HL-60 (cell line): ENCODE measurements at regions not wholly inside any gene's neighbourhood (a gene's known extent, or its start where the extent isn't known, plus 50 kb on each side); places are given as distances from the start of the nearest gene placed in this dataset.

Experiments used
- DNase-seq, 2 experiments: peaks; one replicate each; pipeline ENCODE4 v3.0.0-alpha.2; 2010 to 2020; ENCODE audit warnings: low read depth in 1 of 2, low spot score in 1 of 2
- H3K27ac ChIP-seq: fragments of 250-450 bp; sonication (Bioruptor Pico); replicated peaks from 2 replicates; pipeline ENCODE4 v1.5.1; 2020; ENCODE audit warnings: mild to moderate bottlenecking, moderate library complexity
- H3K27me3 ChIP-seq: fragments of 250-450 bp; sonication (Bioruptor Pico); 2 replicates; pipeline ENCODE4 v1.5.1; 2021; ENCODE audit warnings: mild to moderate bottlenecking, moderate library complexity; ENCODE audit not compliant: insufficient read depth, poor library complexity, severe bottlenecking
- H3K4me3 ChIP-seq: replicated peaks from 2 replicates; pipeline ENCODE4 v1.5.1; 2011; ENCODE audit warnings: mild to moderate bottlenecking, control low read depth, low read length; ENCODE audit not compliant: insufficient read depth
- GABPA ChIP-seq: IDR thresholded peaks from 2 replicates; pipeline ENCODE4 v1.6.1; 2012; ENCODE audit warnings: low read depth
- POLR2AphosphoS5 ChIP-seq: IDR thresholded peaks from 2 replicates; pipeline ENCODE4 v1.6.1; 2012; ENCODE audit warnings: low read depth
- REST ChIP-seq: IDR thresholded peaks from 2 replicates; pipeline ENCODE4 v1.6.1; 2012; ENCODE audit warnings: low read depth; ENCODE audit not compliant: insufficient replicate concordance
- SPI1 ChIP-seq: IDR thresholded peaks from 2 replicates; pipeline ENCODE4 v1.6.1; 2012; ENCODE audit warnings: low read depth, mild to moderate bottlenecking, borderline replicate concordance
- TF ChIP-seq, protein P1 (sequence below): IDR thresholded peaks from one replicate; pipeline ENCODE4 v1.5.1; 2011; ENCODE audit warnings: low read length, control low read depth, inconsistent platforms; ENCODE audit not compliant: insufficient read depth

DNA sequence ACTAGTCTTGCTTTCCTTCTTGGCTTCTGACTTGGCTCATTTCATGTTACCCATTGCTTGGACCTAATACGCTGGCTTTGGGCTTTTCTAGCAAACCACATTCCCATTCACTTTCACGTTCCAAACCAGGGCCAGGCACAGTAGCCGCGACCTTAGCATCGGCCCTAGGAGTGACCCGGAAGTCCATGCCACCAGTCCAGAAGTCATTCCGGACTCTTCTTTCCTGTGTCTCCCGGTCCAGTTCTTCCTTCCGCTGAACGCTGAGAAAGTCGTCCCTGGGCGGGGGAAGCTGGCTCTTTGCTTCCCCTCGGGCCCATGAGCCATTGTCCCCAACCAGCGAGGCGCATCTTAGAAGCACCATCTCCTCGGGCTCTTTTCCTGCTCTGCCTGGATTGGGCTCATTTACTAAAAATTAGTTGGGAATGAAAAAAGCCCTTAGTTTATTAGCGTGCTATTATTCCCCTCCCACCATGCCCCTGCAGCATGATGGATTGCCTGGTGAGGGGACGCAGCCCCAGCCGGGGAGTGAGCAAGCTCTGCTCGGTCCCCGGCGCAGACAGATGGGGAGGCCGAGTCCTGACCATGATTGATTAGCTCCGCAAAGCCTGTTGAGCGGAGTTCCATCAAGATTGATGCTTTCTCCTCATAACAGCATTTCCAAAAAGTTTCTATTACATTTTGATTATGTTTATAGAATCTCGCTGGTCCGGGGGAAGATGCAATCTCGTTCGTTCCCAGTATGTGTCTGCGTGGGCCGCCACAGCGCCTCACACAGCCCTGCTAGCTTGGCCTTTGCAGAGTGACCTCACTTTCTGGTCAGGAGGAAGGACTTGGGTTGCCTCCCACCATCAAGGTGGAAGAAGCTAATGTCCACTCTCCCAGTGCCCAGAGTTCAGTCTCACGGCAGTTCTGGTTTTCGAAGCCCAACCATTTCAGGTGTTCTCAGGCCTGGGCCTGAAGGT, 115.1 kb upstream of the TOP1 start:
- no peak overlapping the region for H3K4me3 ChIP-seq

GRCh38 chr20:40915756-40916155, 112.9 kb upstream of the TOP1 start:
- DNase-seq: no peak
- TF ChIP-seq GABPA (no peak), REST (no peak), SPI1 (no peak)
- Histone ChIP-seq H3K4me3 (no peak overlapping the region), H3K27me3 (no peaks in the 10 kb centered on the region), H3K27ac (no peak overlapping the region)

More for the DNA sequence above, 115.1 kb upstream of the TOP1 start:
- DNase-seq: no peak
- no peak overlapping the region for H3K27ac ChIP-seq
- no peaks in the 10 kb centered on the region for H3K27me3 ChIP-seq
- TF ChIP-seq GABPA (no peak), POLR2AphosphoS5 (no peak), SPI1 (no peak), REST (no peak)
- TF ChIP-seq, protein P1, sequence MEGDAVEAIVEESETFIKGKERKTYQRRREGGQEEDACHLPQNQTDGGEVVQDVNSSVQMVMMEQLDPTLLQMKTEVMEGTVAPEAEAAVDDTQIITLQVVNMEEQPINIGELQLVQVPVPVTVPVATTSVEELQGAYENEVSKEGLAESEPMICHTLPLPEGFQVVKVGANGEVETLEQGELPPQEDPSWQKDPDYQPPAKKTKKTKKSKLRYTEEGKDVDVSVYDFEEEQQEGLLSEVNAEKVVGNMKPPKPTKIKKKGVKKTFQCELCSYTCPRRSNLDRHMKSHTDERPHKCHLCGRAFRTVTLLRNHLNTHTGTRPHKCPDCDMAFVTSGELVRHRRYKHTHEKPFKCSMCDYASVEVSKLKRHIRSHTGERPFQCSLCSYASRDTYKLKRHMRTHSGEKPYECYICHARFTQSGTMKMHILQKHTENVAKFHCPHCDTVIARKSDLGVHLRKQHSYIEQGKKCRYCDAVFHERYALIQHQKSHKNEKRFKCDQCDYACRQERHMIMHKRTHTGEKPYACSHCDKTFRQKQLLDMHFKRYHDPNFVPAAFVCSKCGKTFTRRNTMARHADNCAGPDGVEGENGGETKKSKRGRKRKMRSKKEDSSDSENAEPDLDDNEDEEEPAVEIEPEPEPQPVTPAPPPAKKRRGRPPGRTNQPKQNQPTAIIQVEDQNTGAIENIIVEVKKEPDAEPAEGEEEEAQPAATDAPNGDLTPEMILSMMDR: no peak

DNA sequence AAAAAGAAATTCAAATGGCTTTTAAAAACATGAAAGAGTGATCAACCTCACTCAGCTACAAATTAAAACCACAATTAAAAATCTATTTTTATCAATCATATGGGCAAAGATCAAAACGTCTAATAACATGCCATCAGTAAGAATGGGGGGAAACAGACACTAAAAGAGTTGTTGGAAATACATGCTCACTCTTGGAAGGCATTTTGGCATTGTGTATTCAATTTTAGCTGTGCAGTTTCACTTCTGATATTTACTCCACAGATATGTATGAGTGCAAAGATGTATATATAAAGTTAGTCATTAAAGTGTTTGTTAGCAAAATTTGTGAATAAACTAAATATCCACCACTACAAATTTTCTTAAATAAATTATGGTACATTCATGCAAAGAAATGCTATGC, 112.3 kb upstream of the TOP1 start:
- Histone ChIP-seq H3K27me3 (no peaks in the 10 kb centered on the region), H3K27ac (no peak overlapping the region), H3K4me3 (no peak overlapping the region)
- TF ChIP-seq POLR2AphosphoS5: no peak
- no peak for DNase-seq

DNA sequence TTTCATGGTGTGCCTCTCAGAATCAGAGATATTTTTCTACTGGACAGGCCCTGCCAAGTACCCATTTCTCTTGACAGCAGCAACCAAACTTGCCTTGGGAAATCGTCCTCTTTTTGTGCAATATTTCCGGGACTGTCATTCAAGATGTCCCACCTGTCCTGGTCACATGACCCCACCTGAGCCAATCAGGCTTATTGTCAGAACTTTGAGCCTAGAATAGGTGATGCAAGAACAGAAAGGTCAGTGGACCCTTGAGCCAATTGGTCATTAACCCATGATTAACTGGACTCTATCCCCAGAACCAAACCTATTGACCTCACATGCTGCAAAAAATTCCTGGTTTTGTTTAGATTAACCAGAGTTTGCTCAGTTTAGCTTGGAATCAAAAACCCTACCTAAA, 108.3 kb upstream of the TOP1 start:
- DNase-seq: no peak
- H3K27ac ChIP-seq: no peak overlapping the region
- peaks cover under 1% of the 10 kb centered on the region for H3K27me3 ChIP-seq
- TF ChIP-seq GABPA (no peak), SPI1 (no peak), POLR2AphosphoS5 (no peak), REST (no peak)
- TF ChIP-seq, protein P1: no peak
- H3K4me3 ChIP-seq: no peak overlapping the region
